NCI-H510A treated with DMSO at 0.1 percent for 48 hours (cell line): ENCODE measurements at regions not wholly inside any gene's neighbourhood (a gene's known extent, or its start where the extent isn't known, plus 50 kb on each side); places are given as distances from the start of the nearest gene placed in this dataset.

ENCODE experiments used
- DNase-seq: peaks from one replicate; lab custom pipeline; 2025; lab: John Stamatoyannopoulos, UW

GRCh38 chr4:145427991-145428390 is 53.7 kb upstream of the SMAD1 start:
- DNase-seq = no peak

GRCh38 chr4:145427221-145427620 is 54.4 kb upstream of the SMAD1 start:
- DNase-seq = no peak

GRCh38 chr4:145423017-145423708 is 58.5 kb upstream of the SMAD1 start:
- DNase-seq = no peak

- no peak for DNase-seq
Observed at GRCh38 chr4:145420595-145421214, 60.9 kb upstream of the SMAD1 start.

- no peak for DNase-seq
Observed at GRCh38 chr4:145418739-145419138, 62.9 kb upstream of the SMAD1 start.

GRCh38 chr4:145417348-145418130 is 64.1 kb upstream of the SMAD1 start:
- DNase-seq = no peak

GRCh38 chr4:145414841-145415240 is 66.8 kb upstream of the SMAD1 start:
- no peak for DNase-seq

- DNase-seq = no peak
Observed at GRCh38 chr4:145414226-145414625, 67.4 kb upstream of the SMAD1 start.

- DNase-seq = no peak
Observed at GRCh38 chr4:145406970-145407369, 74.7 kb upstream of the SMAD1 start.

- no peak for DNase-seq
Observed at GRCh38 chr4:145404761-145405160, 76.9 kb upstream of the SMAD1 start.

- no peak for DNase-seq
Observed at GRCh38 chr4:145396581-145396980, 85.1 kb upstream of the SMAD1 start.

GRCh38 chr4:145390571-145390970 is 91.1 kb upstream of the SMAD1 start:
- no peak for DNase-seq

GRCh38 chr4:145389550-145389949 is 92.1 kb upstream of the SMAD1 start:
- no peak for DNase-seq

GRCh38 chr4:145388043-145388442 is 93.6 kb upstream of the SMAD1 start:
- DNase-seq = no peak

- no peak for DNase-seq
Observed at GRCh38 chr4:145387079-145387478, 94.6 kb upstream of the SMAD1 start.

- DNase-seq = no peak
Observed at GRCh38 chr4:145381163-145381562, 100.5 kb upstream of the SMAD1 start.

- no peak for DNase-seq
Observed at GRCh38 chr4:145380123-145380522, 101.5 kb upstream of the SMAD1 start.

- DNase-seq = no peak
Observed at GRCh38 chr4:145375416-145375815, 106.2 kb upstream of the SMAD1 start.

GRCh38 chr4:145352438-145353145 is 129.1 kb upstream of the SMAD1 start:
- no peak for DNase-seq

GRCh38 chr4:145351922-145352321 is 129.7 kb upstream of the SMAD1 start:
- no peak for DNase-seq

GRCh38 chr4:145351162-145351561 is 130.5 kb upstream of the SMAD1 start:
- no peak for DNase-seq

- no peak for DNase-seq
Observed at GRCh38 chr4:145348291-145348690, 133.4 kb upstream of the SMAD1 start.

- no peak for DNase-seq
Observed at GRCh38 chr4:145347684-145348083, 134.0 kb upstream of the SMAD1 start.
